Spleen (tissue), 7 donors: ENCODE measurements at regions not wholly inside any gene's neighbourhood (a gene's known extent, or its start where the extent isn't known, plus 50 kb on each side); places are given as distances from the start of the nearest gene placed in this dataset.

ENCODE experiments used
- POLR2A ChIP-seq, 3 donors: fragments of 450-650 bp; IDR thresholded peaks; one replicate each; pipeline ENCODE4 v1.5.1; 2017; ENCODE audit warnings: antibody characterized with exemption in 3 of 3, mild to moderate bottlenecking in 1 of 3
- POLR2AphosphoS5 ChIP-seq, 3 donors: sonication (generic); formaldehyde crosslinking; IDR thresholded peaks; one replicate each; pipeline ENCODE4 v1.5.1; 2017; ENCODE audit warnings: antibody characterized with exemption in 3 of 3
- TF ChIP-seq, protein P1 (sequence below), 11 experiments: fragments of 200-600 bp in 7 of 11; fragments of 450-650 bp in 4 of 11; sonication (generic) in 4 of 11; IDR thresholded peaks in 8 of 11; conservative IDR thresholded peaks in 3 of 11; 1 replicate in 7 of 11; 2 replicates in 4 of 11; pipeline versions ENCODE4 v1.4.0 to v1.8.0; 2016 to 2021; ENCODE audit warnings: antibody characterized with exemption in 11 of 11, inconsistent platforms in 4 of 11, mild to moderate bottlenecking in 1 of 11
- donor health status: DM: no; HTN: no; CAD: no; lungs with moderate emphysema.
- donor health status: DM: no; HTN: no; CAD: no.
- donor health status: DM: no; HTN: no; CAD: no.

DNA sequence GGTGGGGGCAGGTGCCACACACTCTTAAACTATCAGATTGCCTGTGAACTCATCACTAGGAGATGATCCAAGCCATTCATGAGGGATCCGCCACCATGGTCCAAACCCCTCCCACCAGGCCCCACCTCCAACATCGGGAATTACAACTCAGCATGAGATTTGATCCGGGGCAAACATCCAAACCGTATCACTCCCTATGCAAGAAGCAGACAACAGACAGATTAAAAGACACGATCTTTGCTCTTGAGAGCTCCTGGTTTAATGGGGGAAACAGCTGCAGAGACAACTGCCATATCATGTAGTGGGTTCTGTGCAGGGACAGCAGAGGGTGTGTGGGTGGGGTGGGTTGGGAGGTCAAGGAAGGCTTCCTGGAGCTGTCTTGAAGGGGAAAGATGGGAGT lies 123.6 kb downstream of the EMX2 start:
- no peak for TF ChIP-seq POLR2A (IDR thresholded peaks at IDR 0.05)
- no peak for TF ChIP-seq POLR2AphosphoS5 (IDR thresholded peaks at IDR 0.05)
- TF ChIP-seq, protein P1, sequence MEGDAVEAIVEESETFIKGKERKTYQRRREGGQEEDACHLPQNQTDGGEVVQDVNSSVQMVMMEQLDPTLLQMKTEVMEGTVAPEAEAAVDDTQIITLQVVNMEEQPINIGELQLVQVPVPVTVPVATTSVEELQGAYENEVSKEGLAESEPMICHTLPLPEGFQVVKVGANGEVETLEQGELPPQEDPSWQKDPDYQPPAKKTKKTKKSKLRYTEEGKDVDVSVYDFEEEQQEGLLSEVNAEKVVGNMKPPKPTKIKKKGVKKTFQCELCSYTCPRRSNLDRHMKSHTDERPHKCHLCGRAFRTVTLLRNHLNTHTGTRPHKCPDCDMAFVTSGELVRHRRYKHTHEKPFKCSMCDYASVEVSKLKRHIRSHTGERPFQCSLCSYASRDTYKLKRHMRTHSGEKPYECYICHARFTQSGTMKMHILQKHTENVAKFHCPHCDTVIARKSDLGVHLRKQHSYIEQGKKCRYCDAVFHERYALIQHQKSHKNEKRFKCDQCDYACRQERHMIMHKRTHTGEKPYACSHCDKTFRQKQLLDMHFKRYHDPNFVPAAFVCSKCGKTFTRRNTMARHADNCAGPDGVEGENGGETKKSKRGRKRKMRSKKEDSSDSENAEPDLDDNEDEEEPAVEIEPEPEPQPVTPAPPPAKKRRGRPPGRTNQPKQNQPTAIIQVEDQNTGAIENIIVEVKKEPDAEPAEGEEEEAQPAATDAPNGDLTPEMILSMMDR (IDR thresholded peaks at IDR 0.05 in 8 of 11, conservative IDR thresholded peaks at IDR 0.05 in 3 of 11) = no peak
